Esophagus muscularis mucosa (tissue), 4 donors: ENCODE measurements at regions not wholly inside any gene's neighbourhood (a gene's known extent, or its start where the extent isn't known, plus 50 kb on each side); places are given as distances from the start of the nearest gene placed in this dataset.

ENCODE experiments used
- EP300 ChIP-seq: sonication (generic); formaldehyde crosslinking; IDR thresholded peaks from one replicate; pipeline ENCODE4 v1.6.1; 2017; ENCODE audit warnings: antibody characterized with exemption
- POLR2A ChIP-seq: fragments of 450-650 bp; IDR thresholded peaks from one replicate; pipeline ENCODE4 v1.6.1; 2017; ENCODE audit warnings: antibody characterized with exemption, moderate library complexity, mild to moderate bottlenecking, low read depth
- POLR2AphosphoS5 ChIP-seq, 2 donors: sonication (generic); formaldehyde crosslinking; IDR thresholded peaks; one replicate each; pipeline ENCODE4 v1.6.1; 2017; ENCODE audit warnings: antibody characterized with exemption in 2 of 2
- TF ChIP-seq, protein P1 (sequence below), 3 experiments: fragments of 200-600 bp in 2 of 3; fragments of 450-650 bp in 1 of 3; sonication (generic) in 2 of 3; IDR thresholded peaks; one replicate each; pipeline ENCODE4 v1.5.1; 2017 to 2019; ENCODE audit warnings: antibody characterized with exemption in 3 of 3, mild to moderate bottlenecking in 2 of 3, moderate library complexity in 1 of 3

DNA sequence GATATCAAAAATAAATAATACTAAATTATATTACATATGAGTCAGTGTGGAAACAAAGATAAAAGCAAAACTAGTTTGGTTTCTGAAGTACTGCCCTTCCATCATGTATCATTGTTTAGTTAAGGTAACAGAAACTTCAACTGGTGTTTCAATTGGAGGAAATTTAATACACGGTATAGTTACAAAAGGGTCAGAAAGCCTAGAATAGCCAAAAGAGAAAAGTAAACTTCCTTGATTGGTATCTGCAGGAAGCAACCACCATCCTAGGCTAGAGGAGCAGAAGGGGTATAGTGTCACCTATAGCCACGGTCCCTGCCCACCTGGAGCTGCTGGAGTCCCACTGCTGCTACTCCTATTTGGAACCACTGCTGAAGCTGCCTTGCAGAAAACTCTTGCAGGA, 185.6 kb downstream of the SLC7A11 start:
- TF ChIP-seq, protein P1, sequence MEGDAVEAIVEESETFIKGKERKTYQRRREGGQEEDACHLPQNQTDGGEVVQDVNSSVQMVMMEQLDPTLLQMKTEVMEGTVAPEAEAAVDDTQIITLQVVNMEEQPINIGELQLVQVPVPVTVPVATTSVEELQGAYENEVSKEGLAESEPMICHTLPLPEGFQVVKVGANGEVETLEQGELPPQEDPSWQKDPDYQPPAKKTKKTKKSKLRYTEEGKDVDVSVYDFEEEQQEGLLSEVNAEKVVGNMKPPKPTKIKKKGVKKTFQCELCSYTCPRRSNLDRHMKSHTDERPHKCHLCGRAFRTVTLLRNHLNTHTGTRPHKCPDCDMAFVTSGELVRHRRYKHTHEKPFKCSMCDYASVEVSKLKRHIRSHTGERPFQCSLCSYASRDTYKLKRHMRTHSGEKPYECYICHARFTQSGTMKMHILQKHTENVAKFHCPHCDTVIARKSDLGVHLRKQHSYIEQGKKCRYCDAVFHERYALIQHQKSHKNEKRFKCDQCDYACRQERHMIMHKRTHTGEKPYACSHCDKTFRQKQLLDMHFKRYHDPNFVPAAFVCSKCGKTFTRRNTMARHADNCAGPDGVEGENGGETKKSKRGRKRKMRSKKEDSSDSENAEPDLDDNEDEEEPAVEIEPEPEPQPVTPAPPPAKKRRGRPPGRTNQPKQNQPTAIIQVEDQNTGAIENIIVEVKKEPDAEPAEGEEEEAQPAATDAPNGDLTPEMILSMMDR (IDR thresholded peaks at IDR 0.05), result no peak
- TF ChIP-seq EP300, result no peak
- no peak for TF ChIP-seq POLR2AphosphoS5 (IDR thresholded peaks at IDR 0.05)
- no peak for TF ChIP-seq POLR2A
